ENCODE measurements at regions not wholly inside any gene's neighbourhood (a gene's known extent, or its start where the extent isn't known, plus 50 kb on each side); places are given as distances from the start of the nearest gene placed in this dataset.

GRCh38 chr2:59627599-59627998 lies 925.9 kb downstream of the BCL11A start:
- Histone ChIP-seq H3K79me2 (ENCODE audit: insufficient read depth, low read length) (no peaks in the 10 kb centered on the region), H3K4me3 (ENCODE audit: low read depth in 1 of 2, low read length in 2 of 2) (no peak overlapping the region), H3K4me2 (ENCODE audit: insufficient read depth, low read length) (no peak overlapping the region), H2AFZ (ENCODE audit: low read depth, low read length) (no peak overlapping the region), H3K27me3 (ENCODE audit: insufficient read depth, low read length, poor library complexity) (no peaks in the 10 kb centered on the region), H4K20me1 (ENCODE audit: insufficient read depth, low read length) (no peaks in the 10 kb centered on the region), H3K9me3 (ENCODE audit: insufficient read depth, low read length, severe bottlenecking) (peaks cover 4% of the 10 kb centered on the region), H3K36me3 (ENCODE audit: insufficient read depth, low read length) (no peaks in the 10 kb centered on the region), H3K9ac (ENCODE audit: low read depth, low read length) (no peak overlapping the region), H3K4me1 (ENCODE audit: insufficient read depth, low read length) (no peaks in the 10 kb centered on the region), H3K27ac (ENCODE audit: low read length) (no peak overlapping the region)
- TF ChIP-seq CTCF (IDR thresholded peaks at IDR 0.05; ENCODE audit: borderline replicate concordance, extremely low read depth, low read length, poor library complexity, severe bottlenecking) = no peak
- TF ChIP-seq EZH2 (IDR thresholded peaks at IDR 0.05; ENCODE audit: borderline replicate concordance, low read depth, low read length, severe bottlenecking) = no peak
- ATAC-seq (ENCODE audit: insufficient read depth, low read depth) = no peak
- no peak for DNase-seq

GRCh38 chr2:59622599-59623308 lies 930.7 kb downstream of the BCL11A start:
- Histone ChIP-seq H3K4me1 (ENCODE audit: insufficient read depth, low read length) (no peaks in the 10 kb centered on the region), H3K36me3 (ENCODE audit: insufficient read depth, low read length) (no peaks in the 10 kb centered on the region), H3K4me2 (ENCODE audit: insufficient read depth, low read length) (no peak overlapping the region), H3K27me3 (ENCODE audit: insufficient read depth, low read length, poor library complexity) (no peaks in the 10 kb centered on the region), H3K4me3 (ENCODE audit: low read depth in 1 of 2, low read length in 2 of 2) (no peak overlapping the region), H2AFZ (ENCODE audit: low read depth, low read length) (no peak overlapping the region), H3K79me2 (ENCODE audit: insufficient read depth, low read length) (no peaks in the 10 kb centered on the region), H3K9me3 (ENCODE audit: insufficient read depth, low read length, severe bottlenecking) (peaks cover 3% of the 10 kb centered on the region), H3K9ac (ENCODE audit: low read depth, low read length) (no peak overlapping the region), H4K20me1 (ENCODE audit: insufficient read depth, low read length) (no peaks in the 10 kb centered on the region), H3K27ac (ENCODE audit: low read length) (no peak overlapping the region)
- TF ChIP-seq EZH2 (IDR thresholded peaks at IDR 0.05; ENCODE audit: borderline replicate concordance, low read depth, low read length, severe bottlenecking) (no peak), CTCF (IDR thresholded peaks at IDR 0.05; ENCODE audit: borderline replicate concordance, extremely low read depth, low read length, poor library complexity, severe bottlenecking) (no peak)
- ATAC-seq (ENCODE audit: insufficient read depth, low read depth) (no peak), DNase-seq (no peak)

GRCh38 chr2:59604123-59604522 lies 949.3 kb downstream of the BCL11A start:
- no peak overlapping the region for H3K9ac ChIP-seq (ENCODE audit: low read depth, low read length)
- H3K4me1 ChIP-seq (ENCODE audit: insufficient read depth, low read length) = no peaks in the 10 kb centered on the region
- H3K4me3 ChIP-seq (ENCODE audit: low read depth in 1 of 2, low read length in 2 of 2) = no peak overlapping the region
- no peak overlapping the region for H2AFZ ChIP-seq (ENCODE audit: low read depth, low read length)
- no peaks in the 10 kb centered on the region for H3K79me2 ChIP-seq (ENCODE audit: insufficient read depth, low read length)
- DNase-seq (no peak), ATAC-seq (ENCODE audit: insufficient read depth, low read depth) (no peak)
- TF ChIP-seq CTCF (IDR thresholded peaks at IDR 0.05; ENCODE audit: borderline replicate concordance, extremely low read depth, low read length, poor library complexity, severe bottlenecking) (no peak), EZH2 (IDR thresholded peaks at IDR 0.05; ENCODE audit: borderline replicate concordance, low read depth, low read length, severe bottlenecking) (no peak)
- no peak overlapping the region for H3K4me2 ChIP-seq (ENCODE audit: insufficient read depth, low read length)
- H3K27me3 ChIP-seq (ENCODE audit: insufficient read depth, low read length, poor library complexity) = no peaks in the 10 kb centered on the region
- H3K9me3 ChIP-seq (ENCODE audit: insufficient read depth, low read length, severe bottlenecking) = peaks cover 17% of the 10 kb centered on the region
- H4K20me1 ChIP-seq (ENCODE audit: insufficient read depth, low read length) = no peaks in the 10 kb centered on the region
- no peaks in the 10 kb centered on the region for H3K36me3 ChIP-seq (ENCODE audit: insufficient read depth, low read length)
- H3K27ac ChIP-seq (ENCODE audit: low read length) = no peak overlapping the region
